Right atrium auricular region (tissue), 2 donors: ENCODE measurements at regions not wholly inside any gene's neighbourhood (a gene's known extent, or its start where the extent isn't known, plus 50 kb on each side); places are given as distances from the start of the nearest gene placed in this dataset.

ENCODE experiments used
- DNase-seq: peaks from one replicate; pipeline ENCODE4 v3.0.0-alpha.2; 2019; ENCODE audit warnings: low spot score
- H3K27ac ChIP-seq, 2 donors: fragments of 200-600 bp; sonication (generic); 1 replicate in 1 of 2; 2 replicates in 1 of 2; pipeline ENCODE4 v1.5.1; 2016 to 2019
- H3K27me3 ChIP-seq, 2 donors: fragments of 200-600 bp; sonication (generic); one replicate each; pipeline versions ENCODE4 v1.5.1 to v1.6.0; 2017 to 2019
- H3K36me3 ChIP-seq: fragments of 200-600 bp; sonication (generic); one replicate; pipeline ENCODE4 v1.5.1; 2016
- H3K4me1 ChIP-seq, 2 donors: fragments of 200-600 bp; sonication (generic); one replicate each; pipeline versions ENCODE4 v1.5.1 to v1.6.0; 2017 to 2019
- H3K4me3 ChIP-seq, 2 donors: fragments of 200-600 bp; sonication (generic); 1 replicate in 1 of 2; 2 replicates in 1 of 2; pipeline ENCODE4 v1.5.1; 2017 to 2019; ENCODE audit warnings: mild to moderate bottlenecking in 1 of 2, moderate library complexity in 1 of 2
- H3K9me3 ChIP-seq, 2 donors: fragments of 200-600 bp; sonication (generic); one replicate each; pipeline ENCODE4 v1.5.1; 2019
- CTCF ChIP-seq, 2 donors: fragments of 200-600 bp; sonication (generic); IDR thresholded peaks; one replicate each; pipeline ENCODE4 v1.5.1; 2019; ENCODE audit warnings: antibody characterized with exemption in 2 of 2

GRCh38 chr6:168217880-168218537 is 101.6 kb downstream of the DACT2 start:
- Histone ChIP-seq H3K27me3 (no peaks in the 10 kb centered on the region), H3K27ac (peak overlapping the region in 1 of 2 donors; percentile 27), H3K4me3 (no peak overlapping the region), H3K36me3 (no peaks in the 10 kb centered on the region), H3K9me3 (no peaks in the 10 kb centered on the region), H3K4me1 (peaks cover 0 to 8% of the 10 kb centered on the region in 2 donors)
- no peak for DNase-seq
- TF ChIP-seq CTCF (IDR thresholded peaks at IDR 0.05), result no peak

- no peak overlapping the region for H3K27ac ChIP-seq
- TF ChIP-seq CTCF (IDR thresholded peaks at IDR 0.05), result no peak
- peaks cover 0 to 8% of the 10 kb centered on the region in 2 donors for H3K4me1 ChIP-seq
- no peak for DNase-seq
- H3K9me3 ChIP-seq, result no peaks in the 10 kb centered on the region
- no peaks in the 10 kb centered on the region for H3K27me3 ChIP-seq
- no peaks in the 10 kb centered on the region for H3K36me3 ChIP-seq
- no peak overlapping the region for H3K4me3 ChIP-seq
Observed at GRCh38 chr6:168217216-168217879, 102.2 kb downstream of the DACT2 start.

GRCh38 chr6:168216751-168217191 is 102.8 kb downstream of the DACT2 start:
- Histone ChIP-seq H3K27ac (no peak overlapping the region), H3K36me3 (no peaks in the 10 kb centered on the region), H3K4me1 (peaks cover 0 to 8% of the 10 kb centered on the region in 2 donors), H3K4me3 (no peak overlapping the region), H3K27me3 (no peaks in the 10 kb centered on the region), H3K9me3 (no peaks in the 10 kb centered on the region)
- TF ChIP-seq CTCF (IDR thresholded peaks at IDR 0.05), result no peak
- DNase-seq, result no peak

- Histone ChIP-seq H3K4me3 (no peak overlapping the region), H3K9me3 (no peaks in the 10 kb centered on the region), H3K36me3 (no peaks in the 10 kb centered on the region), H3K27ac (no peak overlapping the region), H3K4me1 (peaks cover 0 to 8% of the 10 kb centered on the region in 2 donors), H3K27me3 (no peaks in the 10 kb centered on the region)
- DNase-seq, result no peak
- no peak for TF ChIP-seq CTCF (IDR thresholded peaks at IDR 0.05)
Observed at GRCh38 chr6:168216117-168216516, 103.5 kb downstream of the DACT2 start.

GRCh38 chr6:168215121-168215808 is 104.3 kb downstream of the DACT2 start:
- no peak for DNase-seq
- Histone ChIP-seq H3K4me3 (no peak overlapping the region), H3K36me3 (no peaks in the 10 kb centered on the region), H3K9me3 (no peaks in the 10 kb centered on the region), H3K27me3 (no peaks in the 10 kb centered on the region), H3K27ac (no peak overlapping the region), H3K4me1 (peaks cover 0 to 8% of the 10 kb centered on the region in 2 donors)
- TF ChIP-seq CTCF (IDR thresholded peaks at IDR 0.05), result no peak
